ENCODE measurements at regions not wholly inside any gene's neighbourhood (a gene's known extent, or its start where the extent isn't known, plus 50 kb on each side); places are given as distances from the start of the nearest gene placed in this dataset.
"Not testable (repeated sequence)": the region's sequence is repeated elsewhere in the genome, so short reads cannot be mapped to it uniquely, and the experiment has no call there.

DNA sequence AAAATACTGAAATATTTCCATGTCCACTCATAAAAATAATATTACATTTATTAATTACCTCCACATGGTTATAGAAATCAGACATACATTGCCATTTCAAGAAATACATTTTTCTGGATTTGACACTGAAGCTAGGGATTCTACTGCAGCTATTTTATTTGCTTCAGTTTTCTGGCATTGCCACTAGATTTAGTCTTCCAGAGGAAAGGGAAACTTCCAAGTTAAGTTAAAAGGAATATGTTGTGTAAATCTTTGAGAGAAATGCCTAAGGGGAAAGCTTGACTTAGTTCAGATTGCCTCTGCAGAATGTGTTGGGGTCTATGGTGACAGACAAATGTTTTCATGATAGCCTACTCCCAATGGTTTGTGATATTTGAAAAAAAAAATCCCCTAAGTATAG, 1631.3 kb downstream of the PCDH18 start:
- H3K27me3 Mint-ChIP-seq (ENCODE audit: low read depth): no peaks in the 10 kb centered on the region
- H3K4me1 Mint-ChIP-seq: no peaks in the 10 kb centered on the region
- H3K27ac Mint-ChIP-seq: no peak overlapping the region
- H3K36me3 Mint-ChIP-seq (ENCODE audit: low read depth): no peaks in the 10 kb centered on the region
- TF ChIP-seq, protein P1, sequence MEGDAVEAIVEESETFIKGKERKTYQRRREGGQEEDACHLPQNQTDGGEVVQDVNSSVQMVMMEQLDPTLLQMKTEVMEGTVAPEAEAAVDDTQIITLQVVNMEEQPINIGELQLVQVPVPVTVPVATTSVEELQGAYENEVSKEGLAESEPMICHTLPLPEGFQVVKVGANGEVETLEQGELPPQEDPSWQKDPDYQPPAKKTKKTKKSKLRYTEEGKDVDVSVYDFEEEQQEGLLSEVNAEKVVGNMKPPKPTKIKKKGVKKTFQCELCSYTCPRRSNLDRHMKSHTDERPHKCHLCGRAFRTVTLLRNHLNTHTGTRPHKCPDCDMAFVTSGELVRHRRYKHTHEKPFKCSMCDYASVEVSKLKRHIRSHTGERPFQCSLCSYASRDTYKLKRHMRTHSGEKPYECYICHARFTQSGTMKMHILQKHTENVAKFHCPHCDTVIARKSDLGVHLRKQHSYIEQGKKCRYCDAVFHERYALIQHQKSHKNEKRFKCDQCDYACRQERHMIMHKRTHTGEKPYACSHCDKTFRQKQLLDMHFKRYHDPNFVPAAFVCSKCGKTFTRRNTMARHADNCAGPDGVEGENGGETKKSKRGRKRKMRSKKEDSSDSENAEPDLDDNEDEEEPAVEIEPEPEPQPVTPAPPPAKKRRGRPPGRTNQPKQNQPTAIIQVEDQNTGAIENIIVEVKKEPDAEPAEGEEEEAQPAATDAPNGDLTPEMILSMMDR (IDR thresholded peaks at IDR 0.05; ENCODE audit: unreplicated experiment in 3 of 3): no peak
- H3K9me3 Mint-ChIP-seq: peaks cover 7% of the 10 kb centered on the region
- no peak overlapping the region for H3K4me3 Mint-ChIP-seq

DNA sequence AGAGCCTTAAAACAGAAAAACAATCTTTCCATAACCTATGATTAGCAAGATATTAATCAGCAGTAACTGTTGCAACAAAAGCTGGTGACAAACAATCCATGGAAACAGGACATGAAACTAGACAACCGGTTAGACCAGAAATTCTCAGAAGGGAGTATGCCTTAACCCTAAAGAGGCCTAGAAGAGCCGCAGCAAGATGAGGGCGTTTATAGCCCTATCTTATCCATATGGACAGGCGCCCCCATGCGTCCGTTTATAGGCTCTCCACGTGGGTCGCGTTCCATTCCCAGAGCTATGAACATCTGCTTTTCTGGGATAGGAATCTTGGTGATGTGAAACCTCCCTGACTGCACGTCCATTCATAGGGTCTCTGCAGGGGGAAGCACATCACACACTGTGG, 1662.7 kb upstream of the PABPC4L start:
- not testable (repeated sequence) for H3K4me3 Mint-ChIP-seq; H3K27me3 Mint-ChIP-seq (ENCODE audit: low read depth); H3K27ac Mint-ChIP-seq; H3K36me3 Mint-ChIP-seq (ENCODE audit: low read depth); H3K4me1 Mint-ChIP-seq; H3K9me3 Mint-ChIP-seq
- TF ChIP-seq, protein P1 (IDR thresholded peaks at IDR 0.05; ENCODE audit: unreplicated experiment in 3 of 3): peak in 1 of 3 experiments; percentile 18

DNA sequence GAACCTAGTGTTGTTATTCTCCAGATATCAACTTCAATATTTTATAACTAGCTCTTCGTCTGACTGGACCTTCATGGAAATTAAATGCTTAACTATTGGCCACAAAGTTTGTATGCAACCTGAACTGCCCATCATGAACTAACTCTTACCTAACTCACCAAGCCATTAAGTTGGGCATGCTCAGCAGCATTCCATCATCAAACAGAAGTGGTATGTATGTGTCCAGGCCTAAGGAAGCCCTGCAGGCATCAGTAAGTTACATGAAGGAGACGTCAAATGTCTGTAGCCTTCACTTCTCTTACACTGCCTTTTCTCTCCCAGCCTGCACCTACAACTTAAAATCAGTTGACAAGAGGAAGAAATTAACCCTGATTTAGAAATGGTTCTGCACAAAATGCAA, 1639.2 kb upstream of the PABPC4L start:
- no peak overlapping the region for H3K27ac Mint-ChIP-seq
- TF ChIP-seq, protein P1 (IDR thresholded peaks at IDR 0.05; ENCODE audit: unreplicated experiment in 3 of 3): no peak
- H3K27me3 Mint-ChIP-seq (ENCODE audit: low read depth): no peaks in the 10 kb centered on the region
- H3K4me1 Mint-ChIP-seq: no peaks in the 10 kb centered on the region
- H3K36me3 Mint-ChIP-seq (ENCODE audit: low read depth): no peaks in the 10 kb centered on the region
- H3K4me3 Mint-ChIP-seq: no peak overlapping the region
- H3K9me3 Mint-ChIP-seq: no peaks in the 10 kb centered on the region

DNA sequence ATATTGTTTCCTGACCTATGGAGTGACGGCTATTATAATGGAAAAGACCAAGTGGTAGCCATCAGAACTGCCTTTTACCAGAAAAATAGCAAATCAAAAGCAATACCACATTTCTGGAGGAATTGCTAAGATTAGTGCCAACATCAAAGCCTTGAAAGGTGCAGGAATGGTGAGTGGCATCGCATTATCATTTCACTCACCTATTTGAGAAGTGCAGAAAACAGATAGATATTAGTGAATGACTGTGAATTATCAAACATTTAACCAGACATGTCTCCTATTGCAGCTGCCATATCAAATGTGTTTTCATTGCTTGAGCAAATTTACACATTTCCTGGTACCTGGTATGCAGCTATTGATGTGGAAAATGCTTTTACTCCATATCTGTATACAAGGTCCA, 1638.1 kb upstream of the PABPC4L start:
- H3K9me3 Mint-ChIP-seq: no peaks in the 10 kb centered on the region
- no peak overlapping the region for H3K27ac Mint-ChIP-seq
- no peak overlapping the region for H3K4me3 Mint-ChIP-seq
- no peaks in the 10 kb centered on the region for H3K4me1 Mint-ChIP-seq
- H3K27me3 Mint-ChIP-seq (ENCODE audit: low read depth): no peaks in the 10 kb centered on the region
- TF ChIP-seq, protein P1 (IDR thresholded peaks at IDR 0.05; ENCODE audit: unreplicated experiment in 3 of 3): no peak
- H3K36me3 Mint-ChIP-seq (ENCODE audit: low read depth): no peaks in the 10 kb centered on the region

DNA sequence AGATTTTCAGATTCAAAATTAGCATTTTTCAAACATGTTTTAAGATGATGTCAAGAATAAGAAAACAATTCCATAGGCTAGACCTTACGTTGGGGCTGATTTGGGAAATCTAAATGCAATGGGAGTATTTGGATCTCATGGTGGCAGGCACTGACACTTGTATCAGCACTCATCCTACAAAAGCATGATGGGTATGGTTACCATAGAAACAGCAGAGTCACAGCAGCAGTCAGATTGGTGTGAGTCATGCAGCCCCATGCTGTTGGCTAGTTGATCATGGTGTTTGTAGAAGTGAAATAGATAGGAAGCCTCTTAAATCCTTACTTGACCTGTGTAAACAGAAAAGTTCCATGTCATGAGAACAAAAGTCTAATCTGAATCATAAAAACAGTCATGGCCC, 1637.3 kb upstream of the PABPC4L start:
- Mint-ChIP-seq H3K4me3 (no peak overlapping the region), H3K27ac (no peak overlapping the region)
- TF ChIP-seq, protein P1 (IDR thresholded peaks at IDR 0.05; ENCODE audit: unreplicated experiment in 3 of 3): no peak

DNA sequence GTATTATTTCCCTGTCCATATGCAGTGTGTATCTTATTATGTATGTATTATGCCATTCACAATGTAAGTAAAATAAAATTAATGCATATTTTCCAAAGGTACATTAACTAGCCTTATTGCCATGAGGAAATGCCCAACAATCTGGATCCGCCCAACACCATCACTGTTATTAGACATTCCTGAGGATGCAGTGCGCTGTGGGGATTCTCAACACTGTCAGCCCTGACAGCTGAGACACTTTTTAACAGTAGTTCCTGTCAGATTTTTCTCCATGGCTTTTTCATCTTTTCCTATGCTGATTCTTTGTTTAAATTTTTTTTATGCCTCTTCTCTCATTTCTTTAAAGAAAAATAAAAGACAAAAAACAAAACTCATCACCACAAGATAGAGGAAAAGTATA, 1632.9 kb upstream of the PABPC4L start:
- no peaks in the 10 kb centered on the region for H3K36me3 Mint-ChIP-seq (ENCODE audit: low read depth)

More for the DNA sequence above, 1637.3 kb upstream of the PABPC4L start:
- no peaks in the 10 kb centered on the region for H3K4me1 Mint-ChIP-seq
- H3K27me3 Mint-ChIP-seq (ENCODE audit: low read depth): no peaks in the 10 kb centered on the region
- no peaks in the 10 kb centered on the region for H3K9me3 Mint-ChIP-seq
- no peaks in the 10 kb centered on the region for H3K36me3 Mint-ChIP-seq (ENCODE audit: low read depth)

More for the DNA sequence above, 1632.9 kb upstream of the PABPC4L start:
- H3K9me3 Mint-ChIP-seq: no peaks in the 10 kb centered on the region
- H3K27ac Mint-ChIP-seq: no peak overlapping the region
- TF ChIP-seq, protein P1 (IDR thresholded peaks at IDR 0.05; ENCODE audit: unreplicated experiment in 3 of 3): no peak
- no peak overlapping the region for H3K4me3 Mint-ChIP-seq
- H3K27me3 Mint-ChIP-seq (ENCODE audit: low read depth): no peaks in the 10 kb centered on the region
- H3K4me1 Mint-ChIP-seq: no peaks in the 10 kb centered on the region

All from nephron (organoid).